WI38 (cell line): ENCODE measurements at regions not wholly inside any gene's neighbourhood (a gene's known extent, or its start where the extent isn't known, plus 50 kb on each side); places are given as distances from the start of the nearest gene placed in this dataset.

Experiments used
- H3K4me3 ChIP-seq: 2 replicates; pipeline ENCODE4 v1.5.1; 2011; ENCODE audit warnings: low read depth, mild to moderate bottlenecking, control low read depth, low read length
- CTCF ChIP-seq: IDR thresholded peaks from 2 replicates; pipeline ENCODE4 v1.5.1; 2012; ENCODE audit warnings: low read depth, mild to moderate bottlenecking, control low read depth, low read length

- H3K4me3 ChIP-seq: no peak overlapping the region
- TF ChIP-seq CTCF: no peak
These were observed 106.6 kb upstream of the ATP6AP2 start for GRCh38 chrX:40474205-40474626.

GRCh38 chrX:40473460-40474204, 107.1 kb upstream of the ATP6AP2 start:
- TF ChIP-seq CTCF: no peak
- H3K4me3 ChIP-seq: no peak overlapping the region

- no peak overlapping the region for H3K4me3 ChIP-seq
- TF ChIP-seq CTCF: no peak
These were observed 108.7 kb upstream of the ATP6AP2 start for GRCh38 chrX:40471965-40472648.

- H3K4me3 ChIP-seq: no peak overlapping the region
- TF ChIP-seq CTCF: no peak
These were observed 109.8 kb upstream of the ATP6AP2 start for GRCh38 chrX:40470830-40471429.

GRCh38 chrX:40469316-40469715, 111.5 kb upstream of the ATP6AP2 start:
- TF ChIP-seq CTCF: no peak
- no peak overlapping the region for H3K4me3 ChIP-seq

- H3K4me3 ChIP-seq: no peak overlapping the region
- no peak for TF ChIP-seq CTCF
These were observed 112.5 kb upstream of the ATP6AP2 start for GRCh38 chrX:40468033-40468846.

GRCh38 chrX:40467454-40467853, 113.3 kb upstream of the ATP6AP2 start:
- H3K4me3 ChIP-seq: no peak overlapping the region
- TF ChIP-seq CTCF: no peak
